ACHN (cell line): ENCODE measurements at regions not wholly inside any gene's neighbourhood (a gene's known extent, or its start where the extent isn't known, plus 50 kb on each side); places are given as distances from the start of the nearest gene placed in this dataset.
"Not testable (repeated sequence)": the region's sequence is repeated elsewhere in the genome, so short reads cannot be mapped to it uniquely, and the experiment has no call there.

Experiments used
- DNase-seq: peaks from one replicate; pipeline ENCODE4 v3.0.0-alpha.2; 2015
- in situ Hi-C: cut with HindIII; loops from 2 replicates; pipeline ENCODE4 v1.10.0; 2017; ENCODE audit warnings: low sequenced_read_pairs, low pct_ligation_motif_present, low pct_unique_long_range_greater_than_20kb

DNA sequence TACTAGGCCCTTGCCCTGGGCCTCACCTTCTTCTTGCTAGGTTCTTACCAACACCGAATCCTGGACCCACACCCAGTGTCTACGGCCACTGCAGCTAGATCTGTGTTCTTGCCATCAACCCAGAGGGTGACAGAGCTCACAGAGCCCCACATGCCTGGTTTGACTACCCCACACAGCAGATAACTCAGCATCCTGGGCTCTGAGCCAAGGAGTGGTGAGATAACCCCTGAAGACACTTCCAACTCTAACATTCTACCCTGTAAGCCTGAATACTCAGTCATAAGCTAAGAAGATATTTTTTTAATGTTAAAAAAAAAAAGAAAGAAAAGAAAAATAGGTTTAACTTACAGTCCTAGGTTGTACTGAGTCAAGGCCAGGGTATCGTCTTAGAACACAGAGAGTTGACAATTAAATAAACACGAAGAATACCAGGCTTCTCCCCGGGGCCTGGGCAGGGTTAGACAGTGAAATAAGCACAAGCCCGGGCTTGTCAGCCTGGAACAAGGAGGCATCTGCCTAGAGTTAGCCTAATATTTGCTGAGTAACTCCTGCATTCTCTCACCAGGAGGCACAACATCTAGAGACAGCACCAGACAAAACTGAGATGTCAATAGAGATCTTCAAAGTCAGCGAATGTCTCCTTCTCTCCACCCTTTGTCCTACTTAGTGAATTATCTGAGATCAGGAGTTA, 556.5 kb upstream of the LRRN3 start:
- DNase-seq: peak; percentile 12
- in situ Hi-C loops: no loop called here

GRCh38 chr7:110539216-110539615, 551.7 kb upstream of the LRRN3 start:
- no peak for DNase-seq
- in situ Hi-C loops: no loop called here

- in situ Hi-C loops: no loop called here
- DNase-seq: no peak
Observed at GRCh38 chr7:110541962-110542361, 549.0 kb upstream of the LRRN3 start.

DNA sequence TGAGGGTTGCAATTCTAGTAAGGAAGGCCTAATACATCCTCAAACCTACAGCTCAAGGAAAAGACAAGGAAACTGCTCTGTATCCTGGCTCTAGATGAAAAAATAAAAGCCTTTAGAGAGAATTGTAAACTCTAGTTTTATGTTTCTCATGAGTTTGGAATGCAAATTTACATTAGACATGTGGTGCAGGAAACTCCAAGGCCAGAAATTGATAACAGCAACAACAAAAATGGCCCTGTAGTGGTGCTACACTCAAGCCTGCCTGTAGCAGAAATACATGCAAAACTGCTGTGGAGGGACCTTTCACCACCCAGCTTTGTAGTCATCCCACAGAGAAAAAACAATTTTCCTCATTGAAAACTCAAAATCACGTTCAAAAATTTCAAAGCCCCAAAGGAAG, 546.7 kb upstream of the LRRN3 start:
- no peak for DNase-seq
- in situ Hi-C loops: no loop called here

- no peak for DNase-seq
- in situ Hi-C loops: no loop called here
Observed at GRCh38 chr7:110548372-110548771, 542.6 kb upstream of the LRRN3 start.

DNA sequence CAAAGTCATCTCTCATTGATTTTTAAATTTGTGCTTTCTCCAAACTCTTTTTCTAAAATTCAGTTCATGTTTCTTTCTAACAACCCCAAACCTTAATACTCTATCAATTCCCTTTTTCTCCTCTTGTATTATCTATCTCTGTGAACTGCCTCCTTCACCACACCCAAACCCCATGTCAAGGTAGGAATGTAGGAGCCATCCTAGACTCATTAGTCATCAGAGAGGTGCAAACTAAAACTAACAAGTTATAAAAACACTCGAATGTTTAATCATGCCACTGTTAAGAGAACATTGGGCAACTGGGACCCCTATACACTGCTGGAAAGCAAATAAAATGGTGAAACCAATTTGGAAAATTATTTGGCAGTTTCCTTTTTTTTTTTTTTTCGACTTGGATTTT, 533.8 kb upstream of the LRRN3 start:
- no peak for DNase-seq
- in situ Hi-C loops: no loop called here

DNA sequence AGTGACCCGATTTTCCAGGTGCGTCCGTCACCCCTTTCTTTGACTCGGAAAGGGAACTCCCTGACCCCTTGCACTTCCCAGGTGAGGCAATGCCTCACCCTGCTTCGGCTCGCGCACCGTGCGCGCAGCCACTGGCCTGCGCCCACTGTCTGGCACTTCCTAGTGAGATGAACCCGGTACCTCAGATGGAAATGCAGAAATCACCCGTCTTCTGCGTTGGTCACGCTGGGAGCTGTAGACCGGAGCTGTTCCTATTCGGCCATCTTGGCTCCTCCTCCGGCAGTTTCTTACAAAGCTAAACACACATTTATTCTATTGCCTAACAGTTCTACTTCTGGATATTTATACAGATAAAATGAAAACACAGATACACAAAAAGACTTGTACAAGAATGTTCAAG, 527.6 kb upstream of the LRRN3 start:
- DNase-seq, in situ Hi-C loops: not testable (repeated sequence)

DNA sequence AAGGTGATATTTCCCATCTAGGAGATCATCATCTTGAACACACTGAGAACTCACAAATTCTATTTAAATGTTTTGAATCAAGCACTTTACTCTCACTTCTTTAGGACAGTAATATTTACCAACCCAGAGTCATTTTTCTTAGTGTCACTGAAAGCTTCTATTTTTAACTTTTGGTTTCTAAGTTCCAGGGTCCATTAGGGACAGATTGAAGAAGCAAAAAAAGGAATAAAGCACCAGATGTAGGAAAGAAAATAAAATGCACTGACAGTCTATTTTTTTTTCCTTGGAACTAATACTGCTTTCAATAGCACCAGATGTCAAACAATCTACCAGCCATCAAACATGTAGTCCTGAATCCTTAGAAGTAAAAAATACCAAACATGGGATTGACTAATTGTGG, 526.7 kb upstream of the LRRN3 start:
- no peak for DNase-seq
- in situ Hi-C loops: no loop called here

GRCh38 chr7:110568388-110568787, 522.5 kb upstream of the LRRN3 start:
- in situ Hi-C loops: no loop called here
- DNase-seq: no peak

GRCh38 chr7:110568932-110569331, 522.0 kb upstream of the LRRN3 start:
- DNase-seq: no peak
- in situ Hi-C loops: no loop called here

GRCh38 chr7:110569486-110570205, 521.3 kb upstream of the LRRN3 start:
- DNase-seq: no peak
- in situ Hi-C loops: no loop called here

DNA sequence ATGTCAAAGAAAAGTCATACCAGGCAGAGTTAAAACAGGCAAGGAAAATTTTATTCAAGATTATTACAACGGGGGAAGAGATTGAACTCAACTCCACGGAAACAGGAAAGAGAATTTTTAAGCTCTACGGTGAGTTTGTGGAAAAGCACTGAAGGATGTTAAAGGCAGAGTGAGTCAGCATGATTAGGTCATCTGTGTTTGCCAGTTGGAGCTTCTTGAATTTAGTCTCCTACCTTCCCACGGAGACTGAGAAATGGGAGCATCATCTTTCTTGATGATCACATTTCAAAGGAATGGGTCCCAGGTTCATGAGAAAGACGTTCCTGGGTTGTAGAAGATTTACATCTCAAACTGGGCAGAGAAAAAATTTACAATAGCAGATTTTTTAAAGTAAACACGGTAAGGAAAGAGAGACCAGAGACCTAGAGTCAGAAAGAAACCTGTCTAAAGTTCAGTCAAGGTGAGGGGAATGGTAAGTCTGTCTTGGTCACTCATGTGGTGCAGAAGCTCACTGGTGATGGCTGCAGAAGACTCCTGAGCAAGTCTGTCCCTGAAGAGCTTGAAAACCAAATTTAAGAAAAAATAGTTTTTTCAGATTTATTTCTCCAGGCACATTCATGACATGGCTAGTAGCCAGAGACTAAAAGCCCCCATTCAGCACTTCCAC, 516.9 kb upstream of the LRRN3 start:
- DNase-seq: peak; percentile 86
- in situ Hi-C loops: no loop called here

DNA sequence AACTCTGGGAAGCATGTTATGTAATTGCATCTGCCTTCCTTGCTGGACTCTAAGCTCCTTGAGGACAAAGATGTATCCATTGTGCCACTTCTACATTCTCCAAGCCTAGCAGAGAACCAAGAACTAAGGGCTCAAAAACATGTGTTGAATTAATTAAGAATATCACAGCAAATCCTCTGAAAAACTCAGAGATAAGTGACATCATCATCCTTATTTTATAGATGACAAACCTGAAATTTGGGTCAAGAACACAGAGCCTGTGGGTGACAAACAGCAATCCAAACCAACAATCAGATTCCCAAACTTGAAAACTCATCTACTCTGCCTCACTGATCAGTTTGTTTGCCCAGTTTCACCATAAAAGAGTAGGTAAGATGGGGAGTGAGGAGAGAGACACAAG, 503.6 kb upstream of the LRRN3 start:
- in situ Hi-C loops: no loop called here
- no peak for DNase-seq

DNA sequence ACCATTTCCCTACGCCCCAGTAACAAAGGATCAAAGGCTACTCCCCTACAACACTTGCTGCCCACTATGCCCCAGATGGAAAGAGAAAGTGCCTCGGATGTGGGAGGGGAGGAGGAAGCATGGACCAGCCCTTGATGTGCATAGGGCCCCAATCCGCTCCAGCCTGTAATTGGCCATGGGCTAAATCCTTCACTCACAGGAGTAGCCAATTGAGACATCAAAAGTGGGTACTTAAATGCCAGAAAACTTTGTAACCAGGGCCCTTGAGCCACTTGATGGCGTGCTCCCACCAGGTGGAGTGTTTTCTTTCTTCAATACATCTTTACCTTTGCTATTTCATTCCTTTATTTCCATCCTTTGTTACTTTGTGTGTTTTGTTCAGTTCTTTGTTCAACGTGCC, 500.5 kb upstream of the LRRN3 start:
- DNase-seq: no peak
- in situ Hi-C loops: no loop called here

GRCh38 chr7:110591341-110591740, 499.6 kb upstream of the LRRN3 start:
- in situ Hi-C loops: no loop called here
- no peak for DNase-seq

GRCh38 chr7:110592557-110592956, 498.4 kb upstream of the LRRN3 start:
- no peak for DNase-seq
- in situ Hi-C loops: no loop called here

DNA sequence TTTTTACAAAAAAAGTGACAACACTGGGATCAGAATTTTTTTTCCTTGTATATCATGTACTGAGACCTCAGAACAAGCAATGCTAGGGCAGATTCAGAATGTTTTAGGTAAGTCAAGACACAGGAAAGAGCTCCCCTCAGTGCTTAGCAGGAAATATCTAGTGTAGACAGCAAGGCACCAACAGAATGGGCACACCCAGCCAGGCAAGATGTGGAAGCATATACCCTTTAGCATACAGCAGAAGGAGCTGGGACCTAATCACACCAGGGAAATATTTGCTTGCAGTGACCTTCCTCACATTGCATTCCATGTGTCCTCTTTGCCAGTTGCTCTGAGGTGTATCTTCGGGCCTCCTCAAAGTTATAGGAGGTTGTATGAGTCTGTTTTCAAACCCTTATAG, 497.6 kb upstream of the LRRN3 start:
- in situ Hi-C loops: no loop called here
- no peak for DNase-seq

DNA sequence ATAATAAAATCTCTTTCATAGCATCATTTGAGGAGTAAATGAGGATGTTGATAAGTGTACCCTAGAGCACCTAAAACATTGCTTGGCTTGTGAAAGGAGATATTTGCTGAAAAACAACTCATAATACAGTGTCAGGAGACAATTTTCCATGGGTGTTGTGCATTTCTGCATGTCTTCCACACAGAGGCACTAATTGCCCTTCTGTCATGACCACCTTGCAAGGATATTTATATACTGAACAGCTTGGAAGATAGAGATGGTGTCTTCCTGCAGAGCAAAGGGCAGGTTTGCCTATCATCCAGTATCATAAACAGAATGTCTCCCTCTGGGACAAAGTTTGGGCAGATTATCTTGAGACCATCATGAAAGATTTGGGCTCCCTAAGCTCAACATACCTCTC, 495.2 kb upstream of the LRRN3 start:
- in situ Hi-C loops: no loop called here
- no peak for DNase-seq

DNA sequence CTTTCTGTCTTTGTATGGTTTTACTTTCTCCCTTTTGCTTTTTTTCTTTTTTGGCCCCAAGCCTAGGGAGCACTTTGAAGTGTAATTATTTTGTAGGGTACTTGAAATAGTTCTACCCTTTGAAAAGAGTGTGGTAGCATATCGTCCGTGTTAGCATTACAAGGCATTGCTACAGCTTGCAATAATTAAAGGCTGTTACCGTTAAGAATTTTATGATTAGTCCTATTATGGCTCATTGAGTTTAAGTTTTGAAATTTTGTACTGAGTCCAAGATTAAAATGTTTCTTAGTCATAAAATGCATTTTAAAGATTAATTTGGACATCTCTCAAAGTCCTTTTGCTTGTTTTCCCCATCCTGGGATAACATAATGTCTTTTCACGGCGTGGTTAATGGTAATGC, 490.0 kb upstream of the LRRN3 start:
- in situ Hi-C loops: no loop called here
- DNase-seq: no peak

GRCh38 chr7:110601710-110602109, 489.2 kb upstream of the LRRN3 start:
- DNase-seq: no peak
- in situ Hi-C loops: no loop called here
